Activated T-helper 9 cell treated with anti-CD3 and anti-CD28 coated beads, Interleukin-2, amount 50 U/mL, for 16 hours (primary cell): ENCODE measurements at regions not wholly inside any gene's neighbourhood (a gene's known extent, or its start where the extent isn't known, plus 50 kb on each side); places are given as distances from the start of the nearest gene placed in this dataset.

Experiments
- DNase-seq: peaks from one replicate; pipeline ENCODE4 v3.0.0-alpha.2; 2020; ENCODE audit warnings: low read depth

- no peak for DNase-seq
These were observed 51.3 kb upstream of the LRRN2 start for GRCh38 chr1:204736836-204737235.

GRCh38 chr1:204738506-204738905, 53.0 kb upstream of the LRRN2 start:
- DNase-seq = no peak

GRCh38 chr1:204740354-204740753, 54.8 kb upstream of the LRRN2 start:
- no peak for DNase-seq

GRCh38 chr1:204741440-204741839, 55.9 kb upstream of the LRRN2 start:
- DNase-seq = no peak

GRCh38 chr1:204742676-204743251, 57.2 kb upstream of the LRRN2 start:
- no peak for DNase-seq

- DNase-seq = no peak
These were observed 58.7 kb upstream of the LRRN2 start for GRCh38 chr1:204744107-204744779.

- peak; percentile 20 for DNase-seq
These were observed 61.4 kb upstream of the LRRN2 start for GRCh38 chr1:204746838-204747442.

- no peak for DNase-seq
These were observed 65.9 kb upstream of the LRRN2 start for GRCh38 chr1:204751480-204751879.

GRCh38 chr1:204751883-204752687, 66.5 kb upstream of the LRRN2 start:
- DNase-seq = no peak

- no peak for DNase-seq
These were observed 67.1 kb upstream of the LRRN2 start for GRCh38 chr1:204752688-204753040.

GRCh38 chr1:204754821-204755220, 69.3 kb upstream of the LRRN2 start:
- no peak for DNase-seq

- DNase-seq = no peak
These were observed 70.8 kb upstream of the LRRN2 start for GRCh38 chr1:204756349-204756748.

GRCh38 chr1:204756811-204757210, 71.3 kb upstream of the LRRN2 start:
- DNase-seq = no peak

GRCh38 chr1:204758601-204759000, 73.1 kb upstream of the LRRN2 start:
- DNase-seq = no peak

GRCh38 chr1:204760350-204760749, 74.8 kb upstream of the LRRN2 start:
- no peak for DNase-seq

- no peak for DNase-seq
These were observed 75.2 kb upstream of the LRRN2 start for GRCh38 chr1:204760757-204761156.

GRCh38 chr1:204763773-204764427, 78.4 kb upstream of the LRRN2 start:
- peak; percentile 47 for DNase-seq

GRCh38 chr1:204769997-204770396, 84.5 kb upstream of the LRRN2 start:
- no peak for DNase-seq

GRCh38 chr1:204771358-204771757, 85.8 kb upstream of the LRRN2 start:
- no peak for DNase-seq

- no peak for DNase-seq
These were observed 87.7 kb upstream of the LRRN2 start for GRCh38 chr1:204773246-204773645.

GRCh38 chr1:204775546-204775945, 90.0 kb upstream of the LRRN2 start:
- DNase-seq = no peak

- no peak for DNase-seq
These were observed 92.1 kb upstream of the LRRN2 start for GRCh38 chr1:204777591-204777990.
